Breast epithelium (tissue), 3 donors: ENCODE measurements at regions not wholly inside any gene's neighbourhood (a gene's known extent, or its start where the extent isn't known, plus 50 kb on each side); places are given as distances from the start of the nearest gene placed in this dataset.

ENCODE experiments used
- POLR2A ChIP-seq: fragments of 450-650 bp; IDR thresholded peaks from one replicate; pipeline ENCODE4 v1.6.1; 2016; ENCODE audit warnings: antibody characterized with exemption, mild to moderate bottlenecking, moderate library complexity
- TF ChIP-seq, protein P1 (sequence below), 3 donors: fragments of 450-650 bp; IDR thresholded peaks; one replicate each; pipeline ENCODE4 v1.5.1; 2016 to 2017; ENCODE audit warnings: antibody characterized with exemption in 3 of 3, mild to moderate bottlenecking in 3 of 3, moderate library complexity in 3 of 3

DNA sequence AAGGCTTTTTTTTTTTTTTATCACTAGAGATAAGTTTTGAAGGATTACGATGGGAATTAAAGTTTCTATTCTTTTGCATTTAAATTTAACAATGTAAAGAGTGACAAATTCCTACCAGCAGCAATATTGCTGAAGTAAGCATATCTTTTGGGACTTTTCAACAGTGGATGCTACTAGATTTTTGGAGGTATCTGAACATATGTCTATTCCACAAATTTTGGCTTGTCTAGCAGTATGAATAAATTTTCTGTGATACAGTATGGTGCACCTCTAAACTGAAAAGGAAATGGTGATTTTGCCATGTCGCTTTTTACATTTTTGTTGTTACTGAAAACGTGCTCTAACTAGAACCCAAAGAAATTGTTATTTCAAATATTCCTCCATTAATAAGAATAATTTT is 368.3 kb upstream of the MANEA start:
- TF ChIP-seq, protein P1, sequence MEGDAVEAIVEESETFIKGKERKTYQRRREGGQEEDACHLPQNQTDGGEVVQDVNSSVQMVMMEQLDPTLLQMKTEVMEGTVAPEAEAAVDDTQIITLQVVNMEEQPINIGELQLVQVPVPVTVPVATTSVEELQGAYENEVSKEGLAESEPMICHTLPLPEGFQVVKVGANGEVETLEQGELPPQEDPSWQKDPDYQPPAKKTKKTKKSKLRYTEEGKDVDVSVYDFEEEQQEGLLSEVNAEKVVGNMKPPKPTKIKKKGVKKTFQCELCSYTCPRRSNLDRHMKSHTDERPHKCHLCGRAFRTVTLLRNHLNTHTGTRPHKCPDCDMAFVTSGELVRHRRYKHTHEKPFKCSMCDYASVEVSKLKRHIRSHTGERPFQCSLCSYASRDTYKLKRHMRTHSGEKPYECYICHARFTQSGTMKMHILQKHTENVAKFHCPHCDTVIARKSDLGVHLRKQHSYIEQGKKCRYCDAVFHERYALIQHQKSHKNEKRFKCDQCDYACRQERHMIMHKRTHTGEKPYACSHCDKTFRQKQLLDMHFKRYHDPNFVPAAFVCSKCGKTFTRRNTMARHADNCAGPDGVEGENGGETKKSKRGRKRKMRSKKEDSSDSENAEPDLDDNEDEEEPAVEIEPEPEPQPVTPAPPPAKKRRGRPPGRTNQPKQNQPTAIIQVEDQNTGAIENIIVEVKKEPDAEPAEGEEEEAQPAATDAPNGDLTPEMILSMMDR (IDR thresholded peaks at IDR 0.05) = no peak
- TF ChIP-seq POLR2A = no peak
